GM23248 (cell line): ENCODE measurements at regions not wholly inside any gene's neighbourhood (a gene's known extent, or its start where the extent isn't known, plus 50 kb on each side); places are given as distances from the start of the nearest gene placed in this dataset.

Experiments
- EZH2 ChIP-seq: fragments of 200-600 bp; sonication (generic); IDR thresholded peaks from 2 replicates; pipeline ENCODE4 v1.6.1; 2018; ENCODE audit warnings: antibody characterized with exemption, mild to moderate bottlenecking; ENCODE audit not compliant: insufficient read depth, poor library complexity, severe bottlenecking
- EZH2phosphoT487 ChIP-seq: fragments of 200-600 bp; sonication (generic); IDR thresholded peaks from 2 replicates; pipeline ENCODE4 v1.6.1; 2018; ENCODE audit warnings: antibody characterized with exemption, moderate library complexity, mild to moderate bottlenecking, low read depth; ENCODE audit not compliant: insufficient read depth

GRCh38 chrX:95903490-95903889, 781.2 kb upstream of the DIAPH2 start:
- TF ChIP-seq EZH2: no peak
- TF ChIP-seq EZH2phosphoT487: no peak
